HUES6 (cell line): ENCODE measurements at regions not wholly inside any gene's neighbourhood (a gene's known extent, or its start where the extent isn't known, plus 50 kb on each side); places are given as distances from the start of the nearest gene placed in this dataset.

Experiments used
- H3K27ac ChIP-seq: 2 replicates; pipeline ENCODE4 v1.7.0; 2013; ENCODE audit warnings: low read depth, mild to moderate bottlenecking, low read length, inconsistent platforms
- H3K27me3 ChIP-seq: 2 replicates; pipeline ENCODE4 v1.6.1; 2013; ENCODE audit warnings: low read length; ENCODE audit not compliant: control insufficient read depth, insufficient read depth
- H3K36me3 ChIP-seq: 2 replicates; pipeline ENCODE4 v1.6.1; 2013; ENCODE audit warnings: low read length; ENCODE audit not compliant: control insufficient read depth, insufficient read depth
- H3K4me1 ChIP-seq: 2 replicates; pipeline ENCODE4 v1.6.1; 2013; ENCODE audit warnings: low read length; ENCODE audit not compliant: control insufficient read depth, insufficient read depth
- H3K4me3 ChIP-seq: 2 replicates; pipeline ENCODE4 v1.5.1; 2013; ENCODE audit warnings: low read depth, low read length
- H3K9ac ChIP-seq: one replicate; pipeline ENCODE4 v1.6.1; 2013; ENCODE audit warnings: mild to moderate bottlenecking, low read length
- H3K9me3 ChIP-seq: 2 replicates; pipeline ENCODE4 v1.6.1; 2013; ENCODE audit warnings: low read depth, low read length; ENCODE audit not compliant: control insufficient read depth, insufficient read depth

DNA sequence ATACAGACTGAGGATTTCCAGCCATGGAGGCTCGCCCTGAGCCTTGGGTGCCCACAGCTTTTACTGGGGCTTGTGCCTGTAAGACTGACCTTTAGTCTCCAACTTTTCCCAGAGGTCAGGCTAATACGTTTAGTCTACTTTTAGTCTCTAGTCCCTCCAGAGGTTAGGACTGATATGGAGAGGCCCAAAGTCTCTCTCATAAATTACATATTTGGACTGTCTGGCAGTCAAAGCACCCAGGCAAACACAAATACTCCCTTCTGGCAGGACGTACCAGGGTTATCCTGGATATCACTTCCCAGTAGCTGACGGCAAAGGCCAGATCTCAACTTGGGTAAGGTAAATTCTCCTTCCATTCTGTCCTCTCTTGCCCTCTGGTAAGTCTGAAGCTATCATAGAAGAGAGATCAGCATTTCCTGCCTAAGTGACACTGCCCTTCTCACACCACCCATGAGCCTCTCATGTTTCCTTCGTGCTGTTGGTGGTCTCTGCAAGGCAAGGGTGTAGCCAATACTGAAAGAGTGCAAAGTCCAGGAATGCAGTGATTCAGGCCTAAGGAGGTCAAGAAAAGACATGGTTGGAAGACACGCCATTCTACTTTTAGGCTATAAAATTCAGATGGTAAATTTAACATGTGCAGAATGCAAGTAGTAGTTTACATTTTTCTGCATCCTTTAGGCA, 69.3 kb upstream of the NEDD4L start:
- Histone ChIP-seq H3K9ac (no peak overlapping the region), H3K27ac (no peak overlapping the region), H3K27me3 (no peaks in the 10 kb centered on the region), H3K4me3 (no peak overlapping the region), H3K4me1 (peaks cover 17% of the 10 kb centered on the region), H3K9me3 (no peaks in the 10 kb centered on the region), H3K36me3 (no peaks in the 10 kb centered on the region)

DNA sequence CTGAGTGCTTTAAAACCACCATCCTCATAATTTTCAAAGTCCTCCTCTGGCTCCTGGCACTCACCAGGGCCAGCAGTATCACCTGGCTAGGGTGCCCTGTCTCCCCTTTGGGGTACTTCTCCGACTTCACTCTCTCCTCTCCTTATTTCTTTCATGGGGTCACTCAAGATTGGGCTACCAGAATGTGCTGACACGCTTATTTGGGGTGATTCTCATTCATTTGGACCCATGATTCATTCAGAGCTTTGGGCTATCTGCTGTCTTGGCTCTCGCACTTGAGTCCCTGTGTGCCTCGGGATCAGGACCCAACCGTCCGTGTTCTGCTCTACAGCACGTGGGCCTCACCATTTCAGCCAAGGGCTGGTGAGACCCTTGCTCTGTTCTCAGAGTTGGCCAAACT, 70.1 kb upstream of the NEDD4L start:
- Histone ChIP-seq H3K36me3 (no peaks in the 10 kb centered on the region), H3K4me1 (peaks cover 17% of the 10 kb centered on the region), H3K27me3 (no peaks in the 10 kb centered on the region), H3K27ac (no peak overlapping the region), H3K9ac (no peak overlapping the region), H3K4me3 (no peak overlapping the region), H3K9me3 (no peaks in the 10 kb centered on the region)

DNA sequence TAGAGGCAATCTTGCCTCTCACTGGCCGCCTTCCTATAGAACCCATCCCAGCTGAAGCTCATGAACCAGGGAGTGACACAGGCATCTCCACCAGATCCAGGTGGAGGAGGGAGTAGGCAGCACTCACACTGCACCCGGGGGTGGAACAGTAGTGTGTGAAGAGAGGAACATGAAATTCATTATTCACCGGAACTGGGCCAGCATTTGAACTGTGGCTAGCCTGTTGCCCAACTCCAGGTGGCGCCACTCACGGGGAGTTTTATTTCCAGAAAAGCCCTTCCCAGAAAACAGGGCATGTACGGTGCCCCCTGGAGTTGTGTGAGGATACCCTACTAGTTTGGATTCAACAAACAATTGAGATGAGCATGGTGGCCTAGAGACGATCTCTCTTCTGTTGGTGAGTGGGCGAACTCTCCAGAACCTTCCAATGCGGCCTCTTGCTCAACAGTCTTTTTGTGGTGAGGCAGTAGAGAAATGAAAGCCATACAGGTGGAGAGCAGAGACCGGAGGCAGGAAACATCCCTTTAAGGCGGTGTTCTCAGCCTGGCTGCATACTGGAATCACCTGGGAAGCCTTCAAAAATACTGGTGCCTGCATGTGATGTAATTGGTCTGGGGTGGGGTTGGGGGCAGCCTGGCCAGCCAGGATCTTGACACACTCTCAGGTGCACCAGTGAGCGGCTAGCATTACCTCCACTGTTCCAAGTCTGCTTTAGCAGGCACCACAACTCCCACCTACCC, 73.5 kb upstream of the NEDD4L start:
- Histone ChIP-seq H3K9ac (no peak overlapping the region), H3K27me3 (no peaks in the 10 kb centered on the region), H3K36me3 (no peaks in the 10 kb centered on the region), H3K4me1 (no peaks in the 10 kb centered on the region), H3K9me3 (no peaks in the 10 kb centered on the region), H3K27ac (no peak overlapping the region), H3K4me3 (no peak overlapping the region)

DNA sequence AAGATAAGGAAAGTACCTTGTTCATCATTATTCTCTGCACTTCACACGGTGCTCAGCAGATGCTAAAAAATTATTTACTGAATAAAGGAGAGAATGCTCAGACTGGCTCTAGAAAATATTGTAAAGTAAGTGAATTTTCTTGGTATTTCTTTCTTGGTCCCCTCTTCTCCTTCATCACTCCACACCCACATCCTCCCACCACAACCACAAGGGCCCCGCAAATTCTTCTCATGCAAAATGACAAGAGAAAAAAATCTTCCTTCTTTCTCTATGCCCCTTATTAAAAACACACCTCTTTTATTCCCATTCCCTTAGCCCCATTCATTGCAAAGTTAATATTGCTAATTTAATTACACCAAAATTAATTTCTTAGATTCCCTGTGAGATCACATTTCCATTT, 74.2 kb upstream of the NEDD4L start:
- Histone ChIP-seq H3K27me3 (no peaks in the 10 kb centered on the region), H3K4me3 (no peak overlapping the region), H3K9ac (no peak overlapping the region), H3K9me3 (no peaks in the 10 kb centered on the region), H3K4me1 (no peaks in the 10 kb centered on the region), H3K27ac (no peak overlapping the region), H3K36me3 (no peaks in the 10 kb centered on the region)

DNA sequence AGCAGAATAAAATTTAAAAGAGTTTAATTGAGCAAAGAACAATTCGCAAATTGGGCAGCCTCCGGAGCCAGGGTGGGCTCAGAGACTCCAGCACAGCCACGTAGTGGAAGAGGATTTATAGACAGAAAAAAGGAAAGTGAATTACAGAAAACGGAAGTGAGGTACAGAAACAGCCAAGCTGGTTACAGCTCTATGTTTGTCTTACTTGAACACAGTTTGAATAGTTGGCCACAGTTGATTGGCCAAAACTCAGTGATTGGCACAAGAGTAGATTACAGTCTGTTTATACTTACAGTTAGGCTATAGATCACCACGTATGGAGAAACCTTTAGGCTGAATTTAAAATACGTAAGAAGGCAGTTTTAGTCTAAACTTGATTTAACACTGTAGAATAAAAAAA, 78.8 kb upstream of the NEDD4L start:
- no peak overlapping the region for H3K9ac ChIP-seq
- H3K9me3 ChIP-seq: no peaks in the 10 kb centered on the region
- no peak overlapping the region for H3K4me3 ChIP-seq
- no peaks in the 10 kb centered on the region for H3K36me3 ChIP-seq
- no peaks in the 10 kb centered on the region for H3K27me3 ChIP-seq
- H3K27ac ChIP-seq: no peak overlapping the region
- peaks cover 5% of the 10 kb centered on the region; the same call in 1 of the 2 replicates for H3K4me1 ChIP-seq

DNA sequence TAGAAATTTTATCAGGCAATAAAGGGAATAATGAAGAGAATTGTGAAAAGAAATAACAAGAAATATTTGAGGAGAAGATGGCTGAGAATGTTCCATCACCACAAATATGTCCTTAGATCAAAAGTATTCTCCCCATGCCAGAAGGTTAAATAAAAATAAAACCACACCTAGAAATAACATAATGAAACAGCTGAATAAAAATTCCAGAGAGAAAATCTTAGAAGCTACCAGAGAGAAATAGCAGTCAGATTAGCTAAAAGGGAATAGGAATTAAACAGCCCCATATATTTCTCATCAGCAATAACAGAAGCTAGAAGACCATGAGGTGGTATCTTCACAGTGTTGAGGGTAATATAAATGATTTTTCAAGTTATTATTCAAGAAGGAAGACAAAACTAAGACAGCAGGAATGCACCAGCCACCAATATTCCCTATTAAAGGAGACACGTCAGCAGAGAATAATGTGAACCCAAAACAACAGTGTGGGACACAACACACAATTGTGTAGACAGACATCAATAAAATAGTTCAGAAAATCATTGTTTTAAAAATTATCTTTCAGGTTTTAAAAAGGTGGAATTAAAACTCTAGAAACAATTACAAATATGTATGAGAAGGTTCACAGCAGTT, 82.0 kb upstream of the NEDD4L start:
- Histone ChIP-seq H3K4me3 (no peak overlapping the region), H3K4me1 (peaks cover 5% of the 10 kb centered on the region; the same call in 1 of the 2 replicates), H3K27me3 (no peaks in the 10 kb centered on the region), H3K27ac (no peak overlapping the region), H3K9ac (no peak overlapping the region), H3K9me3 (no peaks in the 10 kb centered on the region), H3K36me3 (no peaks in the 10 kb centered on the region)

DNA sequence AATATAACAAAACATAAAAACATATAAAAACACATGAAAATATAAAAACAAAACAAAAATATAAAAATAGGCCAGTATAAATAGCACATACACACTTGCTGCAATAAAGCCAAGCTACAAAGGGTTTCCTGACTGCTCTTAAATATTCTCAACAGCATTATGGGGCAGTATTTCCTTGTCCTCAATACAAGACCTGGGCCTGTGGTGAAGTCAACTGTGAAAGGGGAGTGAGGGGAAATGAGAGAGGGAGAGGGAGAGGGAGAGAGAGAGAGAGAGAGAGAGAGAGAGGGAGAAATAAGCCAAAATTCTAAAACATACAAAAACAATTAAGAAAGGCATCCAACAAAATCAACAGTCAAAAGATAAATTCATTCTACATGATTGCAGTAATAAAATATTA, 82.6 kb upstream of the NEDD4L start:
- no peaks in the 10 kb centered on the region for H3K9me3 ChIP-seq
- H3K9ac ChIP-seq: no peak overlapping the region
- no peak overlapping the region for H3K27ac ChIP-seq
- no peaks in the 10 kb centered on the region for H3K36me3 ChIP-seq
- H3K4me1 ChIP-seq: peaks cover 5% of the 10 kb centered on the region; the same call in 1 of the 2 replicates
- no peak overlapping the region for H3K4me3 ChIP-seq
- H3K27me3 ChIP-seq: no peaks in the 10 kb centered on the region

DNA sequence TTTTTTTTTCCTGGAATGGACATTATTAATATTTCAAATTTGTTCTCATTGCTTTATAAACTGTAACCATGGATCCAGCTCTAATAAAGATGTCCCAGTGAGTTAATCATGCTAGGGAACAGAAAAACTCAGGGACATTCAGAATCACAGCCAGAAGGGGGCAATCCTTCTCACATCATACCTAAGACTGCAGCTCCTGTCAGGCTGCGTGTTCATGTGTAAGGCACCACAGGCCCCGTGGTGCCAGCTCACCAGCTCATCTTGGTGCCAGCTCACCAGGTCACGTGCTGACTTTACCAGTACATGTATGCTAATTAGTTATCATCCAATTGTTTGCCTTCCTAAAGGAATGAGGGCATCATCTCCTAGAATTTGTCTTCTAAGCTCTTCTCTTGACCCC, 84.7 kb upstream of the NEDD4L start:
- H3K9ac ChIP-seq: no peak overlapping the region
- H3K9me3 ChIP-seq: no peaks in the 10 kb centered on the region
- H3K4me1 ChIP-seq: peaks cover 5% of the 10 kb centered on the region; the same call in 1 of the 2 replicates
- no peaks in the 10 kb centered on the region for H3K36me3 ChIP-seq
- H3K4me3 ChIP-seq: no peak overlapping the region
- H3K27ac ChIP-seq: no peak overlapping the region
- H3K27me3 ChIP-seq: no peaks in the 10 kb centered on the region

DNA sequence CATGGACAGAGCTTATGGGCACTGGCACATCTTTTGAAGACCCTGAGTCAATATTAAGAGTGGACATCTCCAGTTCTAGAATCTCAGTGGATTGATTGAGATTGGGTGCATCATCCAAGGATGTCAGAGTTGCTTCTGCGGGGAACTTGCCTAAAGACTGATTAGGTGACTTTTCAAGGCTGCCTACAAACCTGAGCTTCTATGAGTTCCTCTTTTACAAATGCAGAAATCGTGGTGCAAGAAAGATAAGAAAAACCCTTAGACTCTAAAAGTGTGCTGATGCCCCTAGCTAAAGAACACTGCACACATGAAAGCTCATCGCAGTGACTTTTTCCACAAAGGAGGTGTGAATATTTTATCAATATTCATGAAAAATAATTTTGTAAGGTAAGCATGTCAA, 86.8 kb upstream of the NEDD4L start:
- no peak overlapping the region for H3K27ac ChIP-seq
- H3K27me3 ChIP-seq: no peaks in the 10 kb centered on the region
- peaks cover 5% of the 10 kb centered on the region; the same call in 1 of the 2 replicates for H3K4me1 ChIP-seq
- H3K4me3 ChIP-seq: no peak overlapping the region
- no peaks in the 10 kb centered on the region for H3K9me3 ChIP-seq
- no peak overlapping the region for H3K9ac ChIP-seq
- H3K36me3 ChIP-seq: no peaks in the 10 kb centered on the region

DNA sequence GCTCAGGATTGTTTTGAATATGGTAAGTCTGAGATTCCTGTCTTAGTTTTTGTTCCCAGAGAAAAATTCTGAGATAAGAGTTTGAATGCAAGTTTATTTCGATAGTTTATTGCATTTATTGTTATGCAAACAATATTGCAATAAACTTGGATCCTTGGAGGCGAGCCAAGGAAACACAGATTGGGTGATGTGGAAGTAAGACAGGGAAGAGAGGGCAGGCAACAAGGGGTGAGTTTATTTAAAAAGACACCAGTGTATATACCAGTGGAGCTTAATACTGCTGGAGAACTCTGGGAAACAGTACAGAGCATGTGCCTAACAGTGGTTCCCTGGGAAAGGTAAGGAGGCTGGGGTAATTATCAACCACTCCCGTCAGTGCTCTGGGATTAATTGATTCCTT, 87.5 kb upstream of the NEDD4L start:
- Histone ChIP-seq H3K4me1 (peaks cover 5% of the 10 kb centered on the region; the same call in 1 of the 2 replicates), H3K27me3 (no peaks in the 10 kb centered on the region), H3K36me3 (no peaks in the 10 kb centered on the region), H3K9ac (no peak overlapping the region), H3K9me3 (no peaks in the 10 kb centered on the region), H3K4me3 (no peak overlapping the region), H3K27ac (no peak overlapping the region)

DNA sequence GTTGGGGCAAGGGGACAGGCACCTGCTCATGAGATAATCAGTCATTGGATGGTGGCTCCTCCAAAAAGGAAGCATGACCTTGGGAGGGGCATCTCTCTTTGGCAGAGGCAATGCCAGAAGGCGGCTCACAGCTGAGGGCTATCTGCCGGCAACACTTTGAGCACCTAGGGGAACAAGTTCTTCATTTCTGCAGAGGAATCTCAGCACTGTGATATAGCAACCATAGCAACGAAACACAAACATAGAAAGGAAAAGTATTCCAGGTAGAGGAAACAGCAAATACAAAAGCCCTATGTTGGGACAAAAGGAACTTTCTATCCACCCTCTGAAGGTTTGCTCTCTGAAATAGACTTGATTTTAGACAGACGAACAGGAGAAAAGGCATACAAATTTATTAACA, 89.1 kb upstream of the NEDD4L start:
- Histone ChIP-seq H3K4me3 (no peak overlapping the region), H3K27me3 (no peaks in the 10 kb centered on the region), H3K9ac (no peak overlapping the region), H3K27ac (no peak overlapping the region), H3K4me1 (no peaks in the 10 kb centered on the region), H3K36me3 (no peaks in the 10 kb centered on the region), H3K9me3 (no peaks in the 10 kb centered on the region)
